Right lobe of liver (tissue), 4 donors: ENCODE measurements at regions not wholly inside any gene's neighbourhood (a gene's known extent, or its start where the extent isn't known, plus 50 kb on each side); places are given as distances from the start of the nearest gene placed in this dataset.

Experiments used
- POLR2A ChIP-seq: fragments of 450-650 bp; IDR thresholded peaks from one replicate; pipeline ENCODE4 v1.6.1; 2017; ENCODE audit warnings: antibody characterized with exemption, mild to moderate bottlenecking
- TF ChIP-seq, protein P1 (sequence below), 4 donors: fragments of 200-600 bp in 3 of 4; fragments of 450-650 bp in 1 of 4; IDR thresholded peaks; one replicate each; pipeline versions ENCODE4 v1.5.1 to v1.8.0; 2016 to 2022; ENCODE audit warnings: antibody characterized with exemption in 4 of 4, mild to moderate bottlenecking in 2 of 4
- donor health status: DM: no; HTN: no; CAD: no.
- donor health status: DM: no; HTN: no; CAD: no.
- donor health status: DM: no; HTN: yes; CAD: no.

DNA sequence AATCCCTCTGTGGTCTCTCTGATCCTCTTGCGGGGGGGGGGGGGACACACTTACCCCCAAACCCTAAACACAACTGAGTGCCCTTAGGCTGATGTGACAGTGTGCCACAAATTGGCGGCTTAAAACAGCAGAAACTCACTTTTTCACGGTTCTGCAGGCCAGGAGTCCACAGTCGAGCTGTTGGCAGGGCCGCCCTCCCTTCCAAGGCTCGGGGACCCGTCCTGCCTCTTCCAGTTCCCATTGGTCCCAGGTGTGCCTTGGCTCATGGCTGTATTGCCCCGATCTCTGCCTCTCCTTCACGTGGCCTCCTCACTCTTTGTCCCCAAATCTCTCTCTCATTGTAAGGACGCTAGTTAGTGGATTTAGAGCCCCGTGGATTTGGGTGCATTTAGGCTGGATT, 199.9 kb upstream of the CIBAR2 start:
- TF ChIP-seq, protein P1, sequence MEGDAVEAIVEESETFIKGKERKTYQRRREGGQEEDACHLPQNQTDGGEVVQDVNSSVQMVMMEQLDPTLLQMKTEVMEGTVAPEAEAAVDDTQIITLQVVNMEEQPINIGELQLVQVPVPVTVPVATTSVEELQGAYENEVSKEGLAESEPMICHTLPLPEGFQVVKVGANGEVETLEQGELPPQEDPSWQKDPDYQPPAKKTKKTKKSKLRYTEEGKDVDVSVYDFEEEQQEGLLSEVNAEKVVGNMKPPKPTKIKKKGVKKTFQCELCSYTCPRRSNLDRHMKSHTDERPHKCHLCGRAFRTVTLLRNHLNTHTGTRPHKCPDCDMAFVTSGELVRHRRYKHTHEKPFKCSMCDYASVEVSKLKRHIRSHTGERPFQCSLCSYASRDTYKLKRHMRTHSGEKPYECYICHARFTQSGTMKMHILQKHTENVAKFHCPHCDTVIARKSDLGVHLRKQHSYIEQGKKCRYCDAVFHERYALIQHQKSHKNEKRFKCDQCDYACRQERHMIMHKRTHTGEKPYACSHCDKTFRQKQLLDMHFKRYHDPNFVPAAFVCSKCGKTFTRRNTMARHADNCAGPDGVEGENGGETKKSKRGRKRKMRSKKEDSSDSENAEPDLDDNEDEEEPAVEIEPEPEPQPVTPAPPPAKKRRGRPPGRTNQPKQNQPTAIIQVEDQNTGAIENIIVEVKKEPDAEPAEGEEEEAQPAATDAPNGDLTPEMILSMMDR (IDR thresholded peaks at IDR 0.05): no peak
- no peak for TF ChIP-seq POLR2A
